K562 (cell line): ENCODE measurements at regions not wholly inside any gene's neighbourhood (a gene's known extent, or its start where the extent isn't known, plus 50 kb on each side); places are given as distances from the start of the nearest gene placed in this dataset.

Experiments used
- ATAC-seq: fragments of 200-7000 bp; cut with Tn5 transposase; 3 replicates; pipeline ENCODE4 v1.9.1; 2020; ENCODE audit warnings: moderate library complexity
- BruUV-seq: library from RNA; stranded (reverse); fragments of 400-500 nt; replicated peaks from 2 replicates; lab custom pipeline; 2021; lab: Mats Ljungman, UMichigan
- CTCF ChIA-PET: fragments of 300-600 bp; formaldehyde crosslinking; extraction: SDS; loops from one replicate; lab custom pipeline; 2021; ENCODE audit warnings: low intra/inter-chr PET ratio; lab: Yijun Ruan, JAX
- POLR2A ChIA-PET: fragments of 300-600, 350-650 bp; sonication (Branson Sonifier 250); formaldehyde crosslinking; extraction: SDS; loops from one replicate; lab custom pipeline; 2021; ENCODE audit warnings: antibody characterized with exemption, inconsistent platforms; lab: Yijun Ruan, JAX
- DNase-seq, 4 experiments: peaks; one replicate each; pipeline versions ENCODE4 v3.0.0 to v3.0.0-alpha.2; 2011 to 2018; ENCODE audit warnings: low spot score in 3 of 4, mixed read lengths in 3 of 4; ENCODE audit errors: extremely low read depth in 1 of 4
- FAIRE-seq: peaks from 2 replicates; lab custom pipeline; 2011; peaks lifted over from hg19 to GRCh38; lab: Jason Lieb, UNC
- H2AFZ ChIP-seq: 2 replicates; pipeline ENCODE4 v1.6.0; 2011; ENCODE audit warnings: low read depth, low read length, control low read depth, inconsistent platforms
- H3K27ac ChIP-seq: fragments of 200-600 bp; 3 replicates; pipeline ENCODE4 v1.8.0; 2011; ENCODE audit warnings: low read depth, mild to moderate bottlenecking, control low read depth, inconsistent platforms, low read length, moderate library complexity, mixed read lengths; ENCODE audit errors: extremely low read depth
- H3K27me3 ChIP-seq, 2 experiments: fragments of 300-600 bp in 1 of 2; 2 replicates in 1 of 2; 3 replicates in 1 of 2; pipeline versions ENCODE4 v1.6.0 to v1.8.0; 2011; ENCODE audit warnings: inconsistent platforms in 2 of 2, low read length in 2 of 2, mild to moderate bottlenecking in 1 of 2, mixed read lengths in 1 of 2, moderate library complexity in 1 of 2; ENCODE audit not compliant: control insufficient read depth in 2 of 2, insufficient read depth in 2 of 2
- H3K36me3 ChIP-seq: fragments of 300-600 bp; 3 replicates; pipeline ENCODE4 v1.8.0; 2011; ENCODE audit warnings: mild to moderate bottlenecking, low read length, inconsistent platforms; ENCODE audit not compliant: control insufficient read depth, insufficient read depth
- H3K4me1 ChIP-seq, 2 experiments: fragments of 200-600 bp in 1 of 2; replicated peaks in 1 of 2; 2 replicates in 1 of 2; 3 replicates in 1 of 2; pipeline versions ENCODE4 v1.5.1 to v1.8.0; 2011; ENCODE audit warnings: inconsistent platforms in 2 of 2, low read length in 2 of 2, mild to moderate bottlenecking in 1 of 2, mixed read lengths in 1 of 2, moderate library complexity in 1 of 2; ENCODE audit not compliant: control insufficient read depth in 2 of 2, insufficient read depth in 2 of 2
- H3K4me2 ChIP-seq: 2 replicates; pipeline ENCODE4 v1.6.1; 2011; ENCODE audit warnings: low read length, control low read depth, inconsistent platforms, mixed read lengths; ENCODE audit not compliant: insufficient read depth
- H3K4me3 ChIP-seq: fragments of 200-600 bp; sonication (generic), shearing (Covaris generic); 2 replicates; pipeline ENCODE4 v1.5.1; 2016; ENCODE audit warnings: control low read depth, inconsistent platforms
- H3K79me2 ChIP-seq: fragments of 200-600 bp; 3 replicates; pipeline ENCODE4 v1.8.0; 2011; ENCODE audit warnings: low read length, inconsistent platforms; ENCODE audit not compliant: control insufficient read depth, insufficient read depth
- H3K9ac ChIP-seq, 2 experiments: 2 replicates each; pipeline versions ENCODE4 v1.6.0 to v1.6.1; 2011; ENCODE audit warnings: low read depth in 2 of 2, low read length in 2 of 2, control low read depth in 1 of 2, inconsistent platforms in 1 of 2, mild to moderate bottlenecking in 1 of 2, mixed read lengths in 1 of 2; ENCODE audit not compliant: insufficient read depth in 1 of 2
- H3K9me1 ChIP-seq: one replicate; pipeline ENCODE4 v1.6.0; 2011; ENCODE audit warnings: inconsistent platforms, mild to moderate bottlenecking, low read length, moderate library complexity; ENCODE audit not compliant: control insufficient read depth, insufficient read depth
- H3K9me3 ChIP-seq: replicated peaks from 2 replicates; pipeline ENCODE4 v1.5.1; 2011; ENCODE audit warnings: low read depth, low read length, inconsistent platforms; ENCODE audit not compliant: control insufficient read depth, insufficient read depth
- H4K20me1 ChIP-seq: replicated peaks from 2 replicates; pipeline ENCODE4 v1.6.1; 2011; ENCODE audit warnings: low read length, inconsistent platforms, mixed read lengths; ENCODE audit not compliant: control insufficient read depth, insufficient read depth
- HSF4 ChIP-seq: fragments of 250-450 bp; sonication (Bioruptor Pico); IDR thresholded peaks from 2 replicates; pipeline ENCODE4 v2.1.2; 2022; ENCODE audit warnings: mild to moderate bottlenecking, moderate library complexity, borderline replicate concordance
- KAT2B ChIP-seq: IDR thresholded peaks from one replicate; pipeline ENCODE4 v1.6.1; 2012; ENCODE audit warnings: low read depth, mild to moderate bottlenecking, control low read depth, inconsistent platforms, low read length, moderate library complexity
- MAFK ChIP-seq: IDR thresholded peaks from 2 replicates; pipeline ENCODE4 v1.6.1; 2011; ENCODE audit warnings: low read length, improper control_type of control experiment
- MED1 ChIP-seq: sonication (generic); formaldehyde crosslinking; IDR thresholded peaks from 2 replicates; pipeline ENCODE4 v1.8.1; 2023; ENCODE audit warnings: missing genetic modification reagents, borderline replicate concordance
- MTA3 ChIP-seq: fragments of 450-650 bp; formaldehyde crosslinking; IDR thresholded peaks from 2 replicates; pipeline ENCODE4 v1.6.1; 2017; ENCODE audit warnings: mild to moderate bottlenecking, borderline replicate concordance
- RB1 ChIP-seq: fragments of 450-650 bp; IDR thresholded peaks from 2 replicates; pipeline ENCODE4 v1.6.1; 2017; ENCODE audit warnings: low read depth, mild to moderate bottlenecking
- RFX1 ChIP-seq: fragments of 450-650 bp; IDR thresholded peaks from 2 replicates; pipeline ENCODE4 v1.6.1; 2016; ENCODE audit warnings: mild to moderate bottlenecking, moderate library complexity
- SIN3B ChIP-seq: fragments of 450-650 bp; IDR thresholded peaks from 2 replicates; pipeline ENCODE4 v1.6.1; 2017; ENCODE audit warnings: low read depth, mild to moderate bottlenecking, moderate library complexity
- SRSF3 ChIP-seq: fragments of 200-400 bp; formaldehyde crosslinking; IDR thresholded peaks from 2 replicates; pipeline ENCODE4 v1.6.1; 2016; ENCODE audit warnings: mild to moderate bottlenecking, low read length, moderate library complexity; ENCODE audit not compliant: insufficient read depth
- ZNF609 ChIP-seq: sonication (generic); formaldehyde crosslinking; IDR thresholded peaks from 2 replicates; pipeline ENCODE4 v1.8.1; 2023; ENCODE audit warnings: missing genetic modification reagents, mild to moderate bottlenecking, borderline replicate concordance
- WGBS: fragments of 100-300 bp; shearing (Covaris generic); methylation state at CpG from one replicate; pipeline ENCODE4 v1.1.6; 2016; ENCODE audit warnings: low coverage, mixed read lengths; ENCODE audit not compliant: insufficient coverage; ENCODE audit errors: missing lambda C conversion rate; 5-methylcytosine and 5-hydroxymethylcytosine counted together
- in situ Hi-C: fragments of 300-500 bp; cut with MboI; formaldehyde crosslinking; loops from 4 replicates; pipeline ENCODE4 v1.15.0; 2018; ENCODE audit warnings: inconsistent platforms, mixed read lengths
- intact Hi-C: fragments of 100-400 bp; cut with micrococcal nuclease; formaldehyde crosslinking; loops from 2 replicates; pipeline ENCODE4 v1.14.2; 2022

- TF ChIP-seq MED1 (CRISPR knock-in tag) = no peak
- TF ChIP-seq, all 486 proteins: peak for 0
Measured at GRCh38 chr7:17069146-17069545, 187.4 kb upstream of the AGR3 start (continued).

GRCh38 chr7:17070231-17070708 lies 188.5 kb upstream of the AGR3 start:
- WGBS = 27% methylated on average over 1 of the region's 1 CpG
- Histone ChIP-seq H3K27me3 (no peaks in the 10 kb centered on the region), H3K27ac (no peak overlapping the region), H3K4me2 (no peak overlapping the region), H2AFZ (no peak overlapping the region), H3K9ac (no peak overlapping the region), H3K9me1 (no peaks in the 10 kb centered on the region), H3K9me3 (no peaks in the 10 kb centered on the region), H3K4me1 (no peaks in the 10 kb centered on the region), H4K20me1 (no peaks in the 10 kb centered on the region), H3K79me2 (no peaks in the 10 kb centered on the region), H3K36me3 (no peaks in the 10 kb centered on the region), H3K4me3 (no peak overlapping the region)
- no TSS peak for BruUV-seq
- ChIA-PET CTCF (no interaction called here), POLR2A (no interaction called here)
- intact Hi-C loops = no loop called here
- no peak for TF ChIP-seq SIN3B
- no peak for TF ChIP-seq KAT2B
- no peak for TF ChIP-seq MTA3
- TF ChIP-seq SRSF3 = no peak
- no peak for TF ChIP-seq MAFK
- no peak for TF ChIP-seq RFX1
- no peak for TF ChIP-seq ZNF609 (CRISPR knock-in tag)
- TF ChIP-seq RB1 = no peak
- TF ChIP-seq HSF4 (CRISPR knock-in tag) = no peak
- DNase-seq (no peak), ATAC-seq (no peak), FAIRE-seq (no peak)
- in situ Hi-C loops = no loop called here
